Stimulated activated CD4-positive, alpha-beta T cell treated with anti-CD3 and anti-CD28 coated beads, Interleukin-4, amount 100 ng/mL, for 4 hours (primary cell): ENCODE measurements at regions not wholly inside any gene's neighbourhood (a gene's known extent, or its start where the extent isn't known, plus 50 kb on each side); places are given as distances from the start of the nearest gene placed in this dataset.

ENCODE experiments used
- DNase-seq, 2 experiments: peaks; one replicate each; pipeline ENCODE4 v3.0.0-alpha.2; 2020

DNA sequence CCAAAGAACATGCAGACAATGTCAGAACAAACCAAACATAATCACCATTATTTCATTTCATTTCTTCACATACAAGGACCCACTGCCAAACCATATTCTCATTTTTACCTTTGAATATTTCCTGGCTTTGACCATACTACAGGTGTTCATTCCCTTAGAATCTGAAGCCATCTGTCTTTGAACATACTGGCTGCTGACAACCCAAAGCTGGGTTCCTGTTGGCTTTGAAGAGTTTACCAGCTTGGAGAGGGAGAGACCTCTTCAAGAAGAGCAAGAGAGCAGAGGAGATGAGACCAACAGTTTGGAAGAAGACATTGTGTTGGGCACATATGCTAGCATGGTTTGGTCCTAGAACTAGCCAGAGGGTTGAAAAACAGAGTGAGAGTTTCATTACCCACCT is 145.6 kb upstream of the KCNIP4 start:
- DNase-seq, result no peak

DNA sequence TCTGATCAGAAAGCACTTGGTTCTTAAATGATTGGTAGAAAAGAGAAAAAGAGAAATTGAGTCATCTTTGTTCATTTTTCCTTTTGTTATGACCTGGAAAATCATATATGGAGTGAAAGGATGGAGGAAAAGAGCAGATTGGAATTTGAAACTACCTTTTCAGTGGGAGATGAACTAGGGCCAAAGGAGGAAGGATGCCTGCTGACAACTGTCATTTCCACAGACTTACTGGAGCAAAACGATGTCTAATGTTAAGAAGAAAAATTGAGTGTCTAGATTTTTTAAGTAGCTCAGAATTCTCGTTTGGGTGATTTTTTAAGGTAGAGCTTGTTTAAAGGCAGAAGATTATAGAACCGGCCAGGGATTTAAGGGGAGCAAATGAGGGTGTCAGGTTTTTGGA is 144.6 kb upstream of the KCNIP4 start:
- no peak for DNase-seq

DNA sequence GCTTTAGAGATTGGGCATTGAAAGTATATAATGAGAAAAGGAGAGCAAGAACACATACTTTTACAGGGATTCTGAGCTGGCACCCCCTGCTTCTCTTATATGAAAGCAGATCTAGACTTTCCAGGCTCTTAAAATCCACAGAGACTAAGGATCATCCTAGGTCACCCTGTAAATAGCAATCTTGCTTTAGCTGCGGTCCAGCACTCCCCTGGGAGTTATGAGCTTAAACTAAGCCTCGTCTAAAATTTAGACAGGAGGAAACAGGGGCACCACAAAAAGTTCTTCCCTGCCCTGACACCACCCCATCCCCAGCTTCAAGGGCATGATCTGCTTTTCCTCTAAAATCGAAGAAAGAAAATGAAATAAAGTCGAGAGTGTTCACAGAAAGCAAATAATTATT is 143.3 kb upstream of the KCNIP4 start:
- no peak for DNase-seq

DNA sequence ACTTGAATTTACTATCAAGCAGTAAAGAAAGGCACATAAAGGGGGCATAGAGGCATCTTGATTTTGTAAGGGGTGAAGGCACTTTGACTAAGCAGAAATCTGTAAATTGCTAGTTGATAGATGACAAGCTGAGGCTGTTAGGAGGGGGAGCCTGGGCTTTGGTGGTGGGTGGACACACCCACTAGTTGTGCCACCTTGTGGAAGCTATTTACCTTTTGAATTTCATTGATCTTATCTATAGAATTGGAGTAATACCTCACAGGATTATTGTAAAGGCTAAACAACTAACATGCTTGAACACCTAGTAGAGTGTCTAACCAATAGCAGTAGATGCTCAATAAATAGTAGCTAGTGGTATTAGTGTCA is 142.8 kb upstream of the KCNIP4 start:
- no peak for DNase-seq

DNA sequence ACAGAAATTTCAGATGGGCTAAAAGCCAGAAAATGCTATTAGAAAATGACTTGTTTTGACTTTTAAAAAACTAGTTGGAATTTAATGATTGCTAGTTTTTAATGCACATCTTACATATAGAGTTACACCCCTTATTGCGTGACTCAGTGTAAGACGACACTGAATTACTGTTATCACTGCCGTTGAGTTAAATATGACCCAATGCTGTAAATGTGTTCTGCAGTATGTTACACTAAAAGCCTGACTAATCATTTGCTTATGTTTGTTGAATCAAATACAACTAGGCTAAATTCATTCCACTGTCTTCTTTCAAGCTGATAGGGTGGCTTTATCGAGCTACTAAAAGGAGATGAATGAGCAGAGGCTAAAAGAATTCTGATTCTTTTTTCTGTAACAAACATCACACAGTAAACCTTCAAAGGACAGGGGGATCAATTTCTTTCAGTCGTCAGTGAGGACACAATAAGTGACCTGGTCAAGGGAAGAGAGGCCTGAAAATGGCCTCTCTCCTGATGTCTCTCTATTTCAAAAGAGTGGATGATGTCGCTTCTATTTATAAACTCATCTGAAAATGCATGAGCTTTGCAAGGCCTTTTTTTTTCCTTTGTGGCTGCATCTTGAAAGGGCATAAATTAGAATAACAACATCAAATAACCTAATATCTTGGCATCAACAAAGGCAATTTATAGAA is 142.2 kb upstream of the KCNIP4 start:
- no peak for DNase-seq

DNA sequence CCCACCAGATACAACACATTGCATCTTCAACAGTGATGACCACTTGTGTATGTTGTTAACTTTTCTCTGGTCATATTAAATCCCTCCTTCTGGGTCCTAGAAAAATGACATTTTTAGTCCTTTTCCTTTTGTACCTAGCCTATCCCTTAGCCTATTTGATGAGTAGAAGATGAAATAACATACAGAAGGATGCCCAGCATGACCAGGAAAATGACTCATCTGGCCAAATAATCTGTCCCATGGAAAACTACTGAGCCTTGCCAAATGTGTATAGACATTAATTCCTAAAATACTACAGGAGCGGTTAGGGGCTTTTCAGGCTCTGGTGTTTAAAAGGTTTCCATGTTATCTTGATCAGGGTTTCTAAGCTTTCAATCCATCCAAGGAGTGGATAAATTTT is 129.0 kb upstream of the KCNIP4 start:
- no peak for DNase-seq

DNA sequence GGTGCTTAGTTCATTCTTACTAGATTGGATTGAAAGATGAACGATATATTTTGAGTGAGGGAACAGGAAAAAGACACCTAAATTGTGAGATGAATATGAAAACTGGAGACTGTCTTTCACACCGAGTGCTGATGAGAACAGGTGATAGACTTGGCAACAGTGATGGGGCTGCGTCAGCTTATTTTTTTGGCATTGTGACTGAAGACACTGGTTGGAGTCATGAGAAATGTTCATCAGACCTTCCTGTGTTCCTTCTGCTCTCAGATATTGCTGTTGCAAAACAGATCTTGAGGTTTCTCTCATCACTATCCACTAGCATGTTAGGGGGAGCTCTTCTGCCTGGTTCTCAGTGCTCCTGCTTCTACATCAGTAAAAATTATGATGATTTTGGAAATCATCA is 124.2 kb upstream of the KCNIP4 start:
- no peak for DNase-seq

DNA sequence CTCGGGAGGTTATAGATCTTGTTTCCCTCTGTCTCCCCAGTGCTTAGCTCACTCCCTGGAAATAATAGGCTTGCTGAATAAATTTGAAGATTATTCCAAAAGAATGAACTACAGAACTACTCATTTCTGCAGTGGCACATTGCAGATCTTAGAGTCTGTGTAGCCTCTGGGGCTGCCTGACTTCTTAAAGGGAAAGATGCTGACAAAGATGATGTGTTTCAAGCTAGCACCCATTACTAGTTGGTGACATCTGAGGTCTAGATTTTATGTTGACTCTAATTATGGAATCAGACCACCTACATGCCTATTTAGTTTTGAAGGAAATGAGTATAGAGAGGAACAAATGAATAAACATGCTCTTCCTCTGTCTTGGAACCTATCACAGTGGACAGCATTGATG is 123.7 kb upstream of the KCNIP4 start:
- DNase-seq, result no peak

DNA sequence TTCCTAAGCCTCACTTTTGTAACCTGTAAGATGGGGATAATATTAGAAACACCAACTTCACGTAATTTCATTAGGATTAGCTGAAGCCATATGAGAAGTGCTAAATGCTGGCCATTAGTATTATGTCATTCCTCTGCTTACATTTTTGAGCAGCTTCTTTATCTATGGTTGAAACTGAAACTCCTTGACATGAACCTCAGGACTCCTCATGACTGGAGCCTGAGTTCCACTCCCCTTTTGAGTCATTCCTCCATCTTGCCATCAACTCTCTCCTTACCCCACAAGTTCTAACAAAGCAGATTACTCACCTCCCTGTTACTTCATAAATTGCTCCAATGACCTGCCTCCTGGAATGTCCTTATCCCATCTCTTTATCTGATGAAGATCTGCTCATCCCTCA is 123.2 kb upstream of the KCNIP4 start:
- DNase-seq, result no peak

DNA sequence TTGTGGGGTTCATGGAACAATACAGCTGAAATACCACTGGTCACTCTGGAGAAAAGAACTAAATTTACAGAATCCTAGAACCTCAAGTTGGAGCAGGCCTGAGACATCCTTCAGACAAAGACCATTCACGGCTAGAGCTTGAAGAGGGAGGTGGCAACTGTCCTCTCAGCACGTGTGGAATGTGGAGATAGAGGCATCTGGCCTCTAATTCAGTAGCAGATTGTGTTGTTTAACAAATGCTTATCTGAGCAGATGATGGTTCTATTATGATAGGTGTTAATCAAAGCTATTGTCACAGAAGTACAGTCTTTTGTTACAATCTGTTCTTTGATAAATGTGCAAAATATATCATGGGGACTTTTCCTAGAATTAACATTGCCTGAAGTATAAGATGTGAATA is 121.7 kb upstream of the KCNIP4 start:
- no peak for DNase-seq

DNA sequence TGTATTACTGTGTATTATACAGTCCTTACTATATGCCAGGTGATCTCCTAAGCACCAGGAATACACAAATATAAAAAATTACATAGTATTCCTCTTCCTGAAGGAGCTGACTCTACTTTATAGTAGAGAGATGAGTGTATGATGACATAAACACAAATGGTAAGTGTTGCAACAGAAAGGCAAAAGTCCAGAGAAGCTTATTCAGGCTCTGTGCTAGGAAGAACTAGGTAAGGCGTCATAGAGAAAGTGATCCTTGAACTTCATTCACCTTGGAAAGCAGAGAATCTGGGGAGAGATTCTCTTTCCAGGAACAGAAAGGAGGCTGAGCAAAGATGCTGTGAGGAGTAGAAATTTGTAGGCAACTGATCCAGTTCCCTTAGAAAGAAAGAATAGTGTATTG is 115.0 kb upstream of the KCNIP4 start:
- no peak for DNase-seq

DNA sequence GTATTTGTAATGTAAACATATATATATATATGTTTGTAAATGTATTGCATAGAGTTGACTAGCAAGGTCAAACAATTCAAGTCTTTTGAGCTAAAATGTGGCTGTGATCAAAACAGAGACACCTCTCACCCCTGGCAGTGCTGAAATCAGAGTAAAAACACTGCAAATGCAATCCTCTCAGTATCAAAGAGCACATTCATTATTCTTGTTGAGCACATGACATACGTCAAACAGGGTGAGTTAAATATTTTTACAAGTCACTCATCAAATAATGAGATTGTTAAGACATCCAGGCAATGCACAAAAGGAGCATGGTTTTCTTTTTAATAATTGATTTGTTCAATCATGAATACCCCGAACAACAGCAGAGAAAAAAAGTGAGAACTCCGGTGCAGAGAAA is 114.1 kb upstream of the KCNIP4 start:
- no peak for DNase-seq

DNA sequence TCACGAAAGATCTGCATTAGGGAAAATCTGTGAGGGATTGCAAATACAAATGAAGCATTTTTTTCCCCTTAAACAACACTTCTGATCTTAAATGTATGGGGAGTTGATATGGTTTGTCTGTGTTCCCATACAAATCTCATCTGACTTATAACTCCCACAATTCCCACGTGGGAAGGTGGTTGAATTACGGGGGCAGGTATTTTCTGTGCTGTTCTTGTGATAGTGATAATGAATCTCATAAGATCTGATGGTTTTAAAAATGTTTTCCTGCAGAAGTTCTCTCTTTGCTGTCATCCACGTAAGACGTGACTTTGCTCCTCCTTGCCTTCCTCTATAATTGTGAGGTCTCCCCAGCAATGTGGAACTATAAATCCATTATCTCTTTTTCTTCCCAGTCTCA is 107.4 kb upstream of the KCNIP4 start:
- no peak for DNase-seq

DNA sequence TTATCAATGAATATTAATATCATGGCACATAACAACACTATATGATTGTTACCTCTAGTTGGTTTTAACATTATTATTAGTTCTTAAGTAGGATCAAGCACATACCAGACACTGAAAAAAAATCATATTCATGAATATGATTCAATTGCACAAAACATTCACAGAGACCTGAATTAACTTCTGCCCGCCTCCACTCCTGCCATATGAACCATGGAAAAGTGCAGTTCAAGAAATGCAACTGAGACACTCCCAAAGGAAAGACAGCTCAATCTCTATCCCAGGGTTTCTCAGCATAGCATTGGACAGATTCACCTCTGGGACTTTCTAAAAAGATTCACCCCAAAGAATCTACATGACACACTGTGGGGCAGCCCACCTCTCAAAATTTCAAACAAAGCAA is 103.5 kb upstream of the KCNIP4 start:
- no peak for DNase-seq

DNA sequence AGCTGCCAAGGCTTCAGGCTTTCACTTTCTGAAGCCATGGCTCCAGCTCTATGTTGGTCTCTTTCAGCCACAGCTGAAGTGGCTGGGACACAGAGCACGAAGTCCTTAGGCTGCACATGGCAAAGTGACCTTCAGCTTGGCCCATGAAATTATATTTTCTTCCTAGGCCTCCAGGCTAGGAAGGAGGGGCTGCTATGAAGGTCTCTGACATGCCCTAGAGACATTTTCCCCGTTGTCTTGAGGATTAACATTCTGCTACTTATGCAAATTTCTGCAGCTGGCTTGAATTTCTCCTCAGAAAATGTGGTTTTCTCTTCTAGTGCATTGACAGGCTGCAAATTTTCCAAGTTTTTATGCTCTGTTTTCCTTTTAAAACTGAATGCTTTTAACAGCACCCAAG is 99.8 kb upstream of the KCNIP4 start:
- no peak for DNase-seq

DNA sequence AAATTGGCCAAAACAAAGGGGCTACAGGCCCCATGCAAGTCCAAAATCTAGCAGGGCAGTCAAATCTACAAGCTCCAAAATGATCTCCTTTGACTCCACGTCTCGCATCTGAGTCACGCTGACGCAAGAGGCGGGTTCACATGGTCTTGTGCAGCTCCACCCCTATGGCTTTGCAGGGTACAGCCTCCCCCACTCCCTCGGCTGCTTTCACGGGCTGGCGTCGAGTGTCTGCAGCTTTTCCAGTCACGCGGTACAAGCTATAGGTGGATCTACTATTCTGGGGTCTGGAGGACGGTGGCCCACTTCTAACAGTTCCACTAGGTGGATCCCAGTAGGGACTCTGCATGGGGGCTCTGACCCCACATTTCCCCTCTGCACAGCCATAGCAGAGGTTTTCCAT is 99.2 kb upstream of the KCNIP4 start:
- no peak for DNase-seq

DNA sequence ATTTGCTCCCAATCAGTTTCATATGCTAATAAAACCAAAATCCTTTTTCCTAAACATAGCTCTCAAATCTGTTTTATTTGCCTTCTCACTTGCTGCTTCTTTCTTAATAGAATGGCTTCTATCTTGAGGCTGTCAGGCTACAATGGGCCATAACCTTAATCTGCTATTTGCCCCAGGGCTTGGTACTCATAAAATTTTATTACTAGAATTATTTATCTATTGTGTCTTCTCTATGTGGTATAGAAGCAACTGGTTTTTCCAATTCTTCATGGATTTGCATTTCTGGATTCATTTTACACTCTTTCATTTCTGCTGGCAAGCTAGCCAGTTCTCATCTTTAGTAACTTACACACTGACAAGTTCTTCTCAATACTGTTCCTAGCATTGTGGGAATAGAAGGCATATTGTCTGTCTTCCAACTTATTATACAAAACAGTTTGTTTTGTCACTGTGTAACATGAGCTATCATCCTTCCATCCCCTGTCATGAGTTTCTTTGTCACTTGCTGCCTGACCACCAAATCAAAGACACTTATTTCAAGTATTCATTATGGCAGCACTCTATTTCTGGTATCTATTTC is 96.6 kb upstream of the KCNIP4 start:
- no peak for DNase-seq

DNA sequence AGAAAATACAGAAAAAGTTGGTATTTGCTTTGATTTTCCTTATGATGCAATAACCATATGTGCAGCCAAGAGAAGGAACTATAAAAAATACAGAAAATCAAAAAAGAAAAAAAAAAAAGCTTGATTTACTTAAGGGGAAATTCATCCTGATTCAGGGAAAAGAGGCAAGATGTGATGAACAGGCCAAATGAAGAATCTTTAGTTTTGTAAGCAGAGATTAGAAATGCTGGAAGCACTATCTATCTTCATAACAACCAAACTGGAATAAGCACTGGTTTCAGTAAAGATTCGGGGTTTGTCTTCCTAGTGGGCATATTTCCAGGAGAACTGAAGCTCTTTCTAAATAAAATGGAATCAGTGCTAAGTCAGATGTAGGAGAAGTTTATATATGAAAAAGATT is 82.9 kb upstream of the KCNIP4 start:
- no peak for DNase-seq

DNA sequence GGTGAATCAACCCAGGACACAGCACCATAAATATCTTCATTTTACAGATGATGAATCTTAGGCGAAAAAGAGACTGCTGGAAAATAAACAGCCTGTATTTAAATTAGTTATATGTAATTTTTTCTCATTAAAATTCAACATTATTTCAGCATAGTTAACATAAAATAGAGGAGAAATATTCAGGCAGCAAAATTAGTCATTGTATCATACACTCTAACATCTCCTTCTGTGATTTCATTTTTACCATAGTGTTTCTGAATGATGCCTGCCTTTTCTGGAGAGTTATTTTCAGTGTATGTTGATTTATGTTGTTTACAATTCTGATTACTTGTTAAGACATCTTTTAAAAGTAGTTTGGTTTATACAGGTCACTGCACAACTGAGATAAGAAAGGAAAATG is 82.3 kb upstream of the KCNIP4 start:
- no peak for DNase-seq

DNA sequence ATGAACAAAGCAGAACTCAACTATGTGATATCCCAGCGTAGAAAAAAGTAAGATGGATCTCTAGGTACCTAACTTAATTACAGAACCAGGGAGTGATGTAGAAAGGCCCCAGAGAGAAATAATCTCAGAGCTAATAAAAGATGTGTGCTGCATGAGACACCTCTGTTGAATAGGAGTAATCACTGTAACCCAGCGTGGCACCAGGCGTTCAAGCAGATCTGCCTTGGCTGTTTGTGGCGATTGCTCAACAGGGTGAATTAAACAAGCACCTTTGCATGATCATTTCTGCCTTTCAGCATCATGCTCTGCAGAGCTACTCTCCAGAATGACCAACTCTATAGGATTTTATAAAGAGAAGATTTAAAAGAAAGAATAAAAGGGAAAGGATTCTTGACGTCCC is 81.7 kb upstream of the KCNIP4 start:
- DNase-seq, result no peak

DNA sequence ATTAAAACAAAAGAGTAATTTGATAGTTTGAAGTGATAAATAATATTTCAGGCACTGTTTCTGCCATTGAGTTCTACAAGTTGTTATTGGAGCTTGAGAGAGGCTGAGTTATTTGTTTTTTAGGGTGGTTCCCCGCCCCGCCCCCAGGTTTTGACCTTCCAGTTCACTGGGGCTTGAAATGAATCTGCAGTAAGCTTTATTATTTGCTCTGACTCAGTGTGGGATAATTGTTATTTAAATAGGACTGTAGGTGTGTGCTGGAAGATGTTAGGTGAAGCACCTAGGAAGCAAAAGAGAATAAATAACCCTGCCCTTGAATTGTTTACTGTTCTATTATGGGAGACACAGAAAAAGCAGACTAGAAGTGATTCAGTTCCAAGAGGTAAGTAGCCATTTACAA is 81.2 kb upstream of the KCNIP4 start:
- no peak for DNase-seq

DNA sequence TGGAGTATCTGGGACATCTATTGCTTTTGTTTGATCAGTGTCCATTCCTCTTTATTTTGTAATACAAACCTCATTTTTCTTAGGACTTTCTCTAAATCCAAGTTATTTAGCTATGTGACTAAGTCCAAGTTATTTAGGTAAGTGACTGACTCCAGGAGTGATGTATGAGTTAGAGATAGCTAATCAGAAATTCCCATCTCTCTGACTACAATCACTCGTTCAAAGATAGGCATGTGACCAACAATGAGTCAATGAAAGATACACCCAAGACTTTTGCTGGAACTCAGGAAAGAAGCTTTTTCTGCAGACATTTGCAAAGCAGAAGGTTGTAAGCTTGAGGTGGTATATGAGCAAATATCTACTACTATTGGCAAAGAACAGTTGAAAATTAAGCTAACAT is 72.5 kb upstream of the KCNIP4 start:
- no peak for DNase-seq

DNA sequence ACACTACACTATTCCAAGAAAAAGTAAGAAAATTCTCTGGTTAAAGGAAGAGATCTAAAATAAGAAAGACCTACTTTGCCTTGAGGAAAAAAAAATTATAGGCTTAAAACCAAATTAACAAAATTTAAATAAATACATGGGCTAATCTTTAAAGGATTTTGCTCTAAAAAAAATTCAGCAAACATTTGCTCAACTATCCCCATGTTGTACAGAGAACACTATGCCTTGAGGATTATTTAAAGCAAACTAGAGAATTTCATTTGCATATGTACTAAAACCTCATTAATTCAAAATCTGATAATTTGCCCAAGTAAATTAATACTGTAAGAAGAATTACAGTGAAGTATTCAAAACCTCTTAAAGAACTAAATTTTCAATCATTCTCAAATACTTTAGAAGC is 71.6 kb upstream of the KCNIP4 start:
- DNase-seq, result no peak

DNA sequence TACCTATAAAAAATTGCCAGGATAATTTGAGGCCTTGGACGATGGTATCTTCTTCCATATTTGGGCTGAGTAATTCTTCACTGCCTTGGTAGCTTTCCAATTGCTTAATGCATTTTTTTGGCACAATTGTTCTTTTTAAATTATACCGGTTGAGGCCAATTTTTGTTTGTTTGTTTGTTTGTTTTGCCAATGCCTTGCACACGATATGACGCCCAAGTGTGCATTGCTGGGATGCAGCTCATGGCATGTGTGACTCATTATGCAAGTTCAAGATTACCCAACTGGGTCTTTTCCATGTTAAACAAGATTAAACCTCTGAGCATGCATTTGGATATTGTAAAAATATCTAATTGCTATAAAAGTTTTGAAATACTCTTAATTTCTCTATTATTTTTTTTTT is 71.1 kb upstream of the KCNIP4 start:
- no peak for DNase-seq

DNA sequence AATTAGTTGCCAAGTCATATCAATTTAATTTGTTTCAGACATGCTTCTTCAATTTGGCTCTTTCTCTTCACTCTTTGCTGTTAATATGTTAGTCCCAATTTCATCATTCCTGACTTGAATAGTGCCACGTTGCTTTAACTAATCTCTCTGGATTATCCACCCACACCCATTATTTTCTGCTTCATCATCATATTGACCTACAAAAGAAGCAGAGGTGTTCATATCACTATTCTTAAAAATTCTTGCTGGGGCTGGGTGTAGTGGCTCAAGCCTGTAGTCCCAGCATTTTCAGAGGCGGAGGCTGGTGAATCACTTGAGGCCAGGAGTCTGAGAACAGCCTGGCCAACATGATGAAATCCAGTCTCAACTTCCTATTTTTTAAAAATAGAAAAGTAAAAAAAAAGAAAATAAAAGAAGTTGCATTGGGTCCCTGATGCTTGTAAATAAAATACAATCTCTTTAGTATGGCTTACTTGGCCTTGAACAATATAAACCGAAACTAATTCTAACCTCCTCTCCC is 65.7 kb upstream of the KCNIP4 start:
- no peak for DNase-seq
